OCI-LY7 (cell line): ENCODE measurements at regions not wholly inside any gene's neighbourhood (a gene's known extent, or its start where the extent isn't known, plus 50 kb on each side); places are given as distances from the start of the nearest gene placed in this dataset.

Experiments
- BruUV-seq: library from RNA; stranded (reverse); fragments of 400-500 nt; replicated peaks from 2 replicates; lab custom pipeline; 2021; lab: Mats Ljungman, UMichigan
- CTCF ChIA-PET: fragments of 300-600 bp; sonication (Branson Sonifier 250); formaldehyde crosslinking; loops from one replicate; lab custom pipeline; 2022; ENCODE audit warnings: antibody characterized with exemption; ENCODE audit not compliant: unreplicated experiment; lab: Charles Lee
- POLR2A ChIA-PET: fragments of 300-600 bp; sonication (Branson Sonifier 250); formaldehyde crosslinking; loops from one replicate; lab custom pipeline; 2022; ENCODE audit warnings: antibody characterized with exemption; lab: Charles Lee
- DNase-seq: peaks from one replicate; pipeline ENCODE4 v3.0.0-alpha.2; 2015; ENCODE audit warnings: low spot score
- H2AFZ ChIP-seq: fragments of 200-600 bp; sonication (generic), shearing (Covaris generic); 2 replicates; pipeline ENCODE4 v1.6.1; 2014; ENCODE audit warnings: mild to moderate bottlenecking, antibody characterized with exemption, low read length, moderate library complexity
- H3K27ac ChIP-seq: fragments of 200-600 bp; sonication (generic); 2 replicates; pipeline ENCODE4 v1.5.1; 2014; ENCODE audit warnings: mixed run types, low read depth, mild to moderate bottlenecking, moderate library complexity, low read length, inconsistent platforms; ENCODE audit not compliant: poor library complexity, severe bottlenecking
- H3K36me3 ChIP-seq: fragments of 200-600 bp; sonication (generic); 2 replicates; pipeline ENCODE4 v1.6.1; 2014; ENCODE audit warnings: mild to moderate bottlenecking, antibody characterized with exemption, low read length, moderate library complexity, mixed read lengths; ENCODE audit not compliant: insufficient read depth
- H3K4me1 ChIP-seq: fragments of 200-600 bp; sonication (generic); 2 replicates; pipeline ENCODE4 v1.5.1; 2014; ENCODE audit warnings: mild to moderate bottlenecking, low read length; ENCODE audit not compliant: insufficient read depth, poor library complexity, severe bottlenecking
- H3K4me2 ChIP-seq: fragments of 200-600 bp; sonication (generic); 2 replicates; pipeline ENCODE4 v1.6.1; 2014; ENCODE audit warnings: mild to moderate bottlenecking, low read length
- H3K4me3 ChIP-seq: fragments of 200-600 bp; sonication (generic); 2 replicates; pipeline ENCODE4 v1.5.1; 2014; ENCODE audit warnings: mild to moderate bottlenecking, low read depth, low read length; ENCODE audit not compliant: poor library complexity, severe bottlenecking
- H3K79me2 ChIP-seq: fragments of 200-600 bp; sonication (generic); 2 replicates; pipeline ENCODE4 v1.6.1; 2016; ENCODE audit warnings: low read depth, mild to moderate bottlenecking, low read length, moderate library complexity, mixed read lengths; ENCODE audit not compliant: insufficient read depth
- H3K9me2 ChIP-seq: fragments of 200-600 bp; sonication (generic); 2 replicates; pipeline ENCODE4 v1.6.1; 2016; ENCODE audit warnings: mild to moderate bottlenecking, low read length, mixed read lengths; ENCODE audit not compliant: insufficient read depth
- H3K9me3 ChIP-seq: fragments of 200-600 bp; sonication (generic); 2 replicates; pipeline ENCODE4 v1.6.1; 2014; ENCODE audit warnings: mild to moderate bottlenecking, mixed run types, low read length, mixed read lengths
- H4K20me1 ChIP-seq: fragments of 200-600 bp; sonication (generic); 2 replicates; pipeline ENCODE4 v1.6.1; 2014; ENCODE audit warnings: mild to moderate bottlenecking, antibody characterized with exemption, low read length, moderate library complexity, mixed read lengths; ENCODE audit not compliant: insufficient read depth
- CTCF ChIP-seq: fragments of 200-600 bp; sonication (generic); conservative IDR thresholded peaks from 2 replicates; pipeline ENCODE4 v1.5.1; 2014; ENCODE audit warnings: mild to moderate bottlenecking, antibody characterized with exemption, low read length, moderate library complexity, mixed read lengths
- EZH2phosphoT487 ChIP-seq: fragments of 200-600 bp; sonication (generic); IDR thresholded peaks from 2 replicates; pipeline ENCODE4 v1.6.1; 2018; ENCODE audit warnings: low read depth, borderline replicate concordance, mild to moderate bottlenecking, mixed run types, antibody characterized with exemption, low read length, moderate library complexity, mixed read lengths
- intact Hi-C: fragments of 100-400 bp; cut with micrococcal nuclease; formaldehyde crosslinking; loops from one replicate; pipeline ENCODE4 v1.10.0; 2022; ENCODE audit not compliant: unreplicated experiment

- Histone ChIP-seq H3K4me1 (peaks cover 54% of the 10 kb centered on the region), H3K9me3 (no peaks in the 10 kb centered on the region), H3K9me2 (no peaks in the 10 kb centered on the region), H4K20me1 (no peaks in the 10 kb centered on the region), H3K4me2 (peak overlapping the region; percentile 96), H3K79me2 (peaks cover 59% of the 10 kb centered on the region), H2AFZ (peak overlapping the region; percentile 94), H3K36me3 (0 out of 2 replicates have a peak, but pooled peaks cover 6% of the 10 kb centered on the region), H3K4me3 (peak overlapping the region; percentile 94), H3K27ac (peak overlapping the region; percentile 84)
- ChIA-PET CTCF (interaction anchor here (1.4 kb wide), 1 partner anchor 15 kb away, joined by 3 read pairs; no protein-coding TSS in a partner anchor), POLR2A (interaction anchor here (0.6 to 2.2 kb wide), 8 partner anchors 10 to 258 kb away, joined by 3 to 15 read pairs (median 7); no protein-coding TSS in a partner anchor)
- peak; percentile 98 for DNase-seq
- intact Hi-C loops: loop anchor here (5.0 kb wide), 2 partner anchors 162 to 393 kb away; no protein-coding TSS in a partner anchor
- BruUV-seq: TSS peak; percentile 69
- TF ChIP-seq CTCF (no peak; the same call in 1 of the 2 replicates), EZH2phosphoT487 (no peak)
Observed at GRCh38 chr16:72664509-72665408, 383.2 kb downstream of the ZFHX3 start.

GRCh38 chr16:72664056-72664508, 383.8 kb downstream of the ZFHX3 start:
- 0 out of 2 replicates have a peak, but pooled peaks cover 6% of the 10 kb centered on the region for H3K36me3 ChIP-seq
- peak overlapping the region; percentile 84 for H3K27ac ChIP-seq
- ChIA-PET POLR2A (interaction anchor here (0.6 to 2.2 kb wide), 8 partner anchors 9 to 1863 kb away, joined by 3 to 15 read pairs (median 7); partner anchors contain the start of gene VAC14), CTCF (interaction anchor here (1.4 kb wide), 1 partner anchor 15 kb away, joined by 3 read pairs; no protein-coding TSS in a partner anchor)
- no TSS peak for BruUV-seq
- no peak for DNase-seq
- H3K9me2 ChIP-seq: no peaks in the 10 kb centered on the region
- no peaks in the 10 kb centered on the region for H4K20me1 ChIP-seq
- peaks cover 66% of the 10 kb centered on the region for H3K79me2 ChIP-seq
- no peak for TF ChIP-seq EZH2phosphoT487
- no peak for TF ChIP-seq CTCF
- H3K9me3 ChIP-seq: no peaks in the 10 kb centered on the region
- H3K4me3 ChIP-seq: peak overlapping the region; percentile 94
- intact Hi-C loops: no loop called here
- H2AFZ ChIP-seq: peak overlapping the region; percentile 94
- H3K4me2 ChIP-seq: peak overlapping the region; percentile 96
- H3K4me1 ChIP-seq: peaks cover 60% of the 10 kb centered on the region
